H1 (cell line): ENCODE measurements at regions not wholly inside any gene's neighbourhood (a gene's known extent, or its start where the extent isn't known, plus 50 kb on each side); places are given as distances from the start of the nearest gene placed in this dataset.

Source experiments
- CTCF ChIA-PET: fragments of 300-600 bp; sonication (Branson Sonifier 250); formaldehyde crosslinking; loops from one replicate; lab custom pipeline; 2021; ENCODE audit not compliant: partially characterized antibody; lab: Charles Lee
- POLR2A ChIA-PET: fragments of 300-600 bp; sonication (Branson Sonifier 250); formaldehyde crosslinking; loops from one replicate; lab custom pipeline; 2021; ENCODE audit warnings: inconsistent platforms; ENCODE audit not compliant: partially characterized antibody; lab: Charles Lee
- DNase-seq, 2 experiments: peaks; one replicate each; pipeline versions ENCODE4 v3.0.0 to v3.0.0-alpha.2; 2010 to 2022; ENCODE audit warnings: low spot score in 2 of 2, low read depth in 1 of 2, mixed read lengths in 1 of 2
- FAIRE-seq: peaks from 2 replicates; lab custom pipeline; 2011; peaks lifted over from hg19 to GRCh38; lab: Jason Lieb, UNC
- H2AFZ ChIP-seq: 2 replicates; pipeline ENCODE4 v1.8.1; 2012; ENCODE audit warnings: low read length, inconsistent platforms
- H2AK5ac ChIP-seq: 2 replicates; pipeline ENCODE4 v1.6.1; 2013; ENCODE audit warnings: low read depth, low read length
- H2BK120ac ChIP-seq: replicated peaks from 2 replicates; pipeline ENCODE3; 2013; ENCODE audit warnings: low read depth, low read length, inconsistent platforms
- H2BK12ac ChIP-seq: 2 replicates; pipeline ENCODE4 v1.6.1; 2013; ENCODE audit warnings: low read depth, low read length
- H2BK15ac ChIP-seq: 2 replicates; pipeline ENCODE4 v1.6.1; 2013; ENCODE audit warnings: low read length
- H2BK20ac ChIP-seq: 2 replicates; pipeline ENCODE4 v1.6.1; 2013; ENCODE audit warnings: low read length
- H2BK5ac ChIP-seq: 2 replicates; pipeline ENCODE4 v1.6.1; 2013; ENCODE audit warnings: low read depth, low read length
- H3K14ac ChIP-seq: 2 replicates; pipeline ENCODE4 v1.6.1; 2013; ENCODE audit warnings: inconsistent platforms; ENCODE audit not compliant: insufficient read length
- H3K18ac ChIP-seq: 2 replicates; pipeline ENCODE4 v1.6.1; 2013; ENCODE audit warnings: low read length; ENCODE audit errors: extremely low read depth
- H3K23ac ChIP-seq: 2 replicates; pipeline ENCODE4 v1.6.1; 2013; ENCODE audit warnings: inconsistent platforms; ENCODE audit not compliant: insufficient read length
- H3K23me2 ChIP-seq: 2 replicates; pipeline ENCODE4 v1.6.1; 2013; ENCODE audit warnings: low read depth, low read length
- H3K27ac ChIP-seq: 2 replicates; pipeline ENCODE4 v1.6.1; 2011; ENCODE audit warnings: low read depth, low read length, inconsistent platforms
- H3K27me3 ChIP-seq, 4 experiments: replicated peaks in 1 of 4; 1 replicate in 1 of 4; 2 replicates in 3 of 4; pipeline versions ENCODE4 v1.6.1 to v1.8.1; 2011 to 2013; ENCODE audit warnings: low read length in 3 of 4, mild to moderate bottlenecking in 3 of 4, inconsistent platforms in 2 of 4, mixed read lengths in 2 of 4, moderate library complexity in 1 of 4; ENCODE audit not compliant: control insufficient read depth in 3 of 4, insufficient read depth in 3 of 4; ENCODE audit errors: extremely low read depth in 1 of 4
- H3K36me3 ChIP-seq, 4 experiments: 2 replicates each; pipeline versions ENCODE4 v1.6.1 to v1.8.1; 2011 to 2013; ENCODE audit warnings: mild to moderate bottlenecking in 4 of 4, low read length in 3 of 4, moderate library complexity in 2 of 4, control low read depth in 1 of 4, inconsistent platforms in 1 of 4; ENCODE audit not compliant: insufficient read depth in 4 of 4, control insufficient read depth in 2 of 4
- H3K4ac ChIP-seq: replicated peaks from 2 replicates; pipeline ENCODE3; 2013; ENCODE audit warnings: low read length, low read depth, mixed read lengths, inconsistent platforms; ENCODE audit not compliant: insufficient read length
- H3K4me1 ChIP-seq, 4 experiments: replicated peaks in 1 of 4; 1 replicate in 1 of 4; 2 replicates in 3 of 4; pipeline versions ENCODE4 v1.6.1 to v1.8.1; 2011 to 2013; ENCODE audit warnings: low read length in 3 of 4, inconsistent platforms in 2 of 4, mixed read lengths in 1 of 4; ENCODE audit not compliant: insufficient read depth in 4 of 4, control insufficient read depth in 3 of 4
- H3K4me2 ChIP-seq, 2 experiments: 2 replicates each; pipeline versions ENCODE4 v1.6.1 to v1.8.1; 2011 to 2013; ENCODE audit warnings: low read depth in 2 of 2, low read length in 2 of 2, control low read depth in 1 of 2, inconsistent platforms in 1 of 2, mild to moderate bottlenecking in 1 of 2; ENCODE audit not compliant: insufficient read depth in 1 of 2
- H3K4me3 ChIP-seq, 4 experiments: fragments of 200-600, 300-600 bp in 1 of 4; sonication (generic), shearing (Covaris generic), sonication (Bioruptor Twin) in 1 of 4; 2 replicates each; pipeline versions ENCODE4 v1.5.1 to v1.8.1; 2011 to 2016; ENCODE audit warnings: low read length in 4 of 4, low read depth in 3 of 4, control low read depth in 2 of 4, inconsistent platforms in 2 of 4, mild to moderate bottlenecking in 2 of 4, mixed read lengths in 1 of 4, moderate library complexity in 1 of 4; ENCODE audit not compliant: insufficient read depth in 2 of 4; ENCODE audit errors: extremely low read depth in 1 of 4
- H3K56ac ChIP-seq: replicated peaks from 2 replicates; pipeline ENCODE3; 2013; ENCODE audit warnings: low read depth, mild to moderate bottlenecking, mixed read lengths, low read length, inconsistent platforms; ENCODE audit not compliant: insufficient read length
- H3K79me1 ChIP-seq: 2 replicates; pipeline ENCODE4 v1.6.1; 2013; ENCODE audit warnings: low read depth, low read length, control low read depth
- H3K79me2 ChIP-seq, 2 experiments: 2 replicates each; pipeline versions ENCODE4 v1.6.1 to v1.8.1; 2012 to 2013; ENCODE audit warnings: low read length in 2 of 2, mild to moderate bottlenecking in 2 of 2, inconsistent platforms in 1 of 2; ENCODE audit not compliant: insufficient read depth in 2 of 2, control insufficient read depth in 1 of 2
- H3K9ac ChIP-seq, 4 experiments: replicated peaks in 1 of 4; 1 replicate in 1 of 4; 2 replicates in 3 of 4; pipeline versions ENCODE4 v1.6.1 to v1.8.1; 2011 to 2013; ENCODE audit warnings: low read depth in 3 of 4, low read length in 3 of 4, control low read depth in 2 of 4, mild to moderate bottlenecking in 2 of 4, moderate library complexity in 2 of 4, inconsistent platforms in 1 of 4; ENCODE audit errors: extremely low read depth in 1 of 4
- H3K9me3 ChIP-seq, 2 experiments: 2 replicates each; pipeline versions ENCODE4 v1.6.1 to v1.8.1; 2012 to 2013; ENCODE audit warnings: mild to moderate bottlenecking in 2 of 2, moderate library complexity in 2 of 2, control low read depth in 1 of 2, inconsistent platforms in 1 of 2, low read depth in 1 of 2, low read length in 1 of 2, mixed read lengths in 1 of 2; ENCODE audit not compliant: insufficient read depth in 2 of 2
- H4K20me1 ChIP-seq, 2 experiments: replicated peaks in 1 of 2; 2 replicates each; pipeline versions ENCODE3 to v1.8.1; 2011 to 2013; ENCODE audit warnings: inconsistent platforms in 2 of 2, low read length in 2 of 2, mild to moderate bottlenecking in 1 of 2; ENCODE audit not compliant: insufficient read depth in 2 of 2, control insufficient read depth in 1 of 2
- H4K5ac ChIP-seq: 2 replicates; pipeline ENCODE4 v1.6.1; 2013; ENCODE audit warnings: low read length, low read depth, mixed read lengths, inconsistent platforms; ENCODE audit not compliant: insufficient read length
- H4K8ac ChIP-seq: 2 replicates; pipeline ENCODE4 v1.8.0; 2013; ENCODE audit warnings: mild to moderate bottlenecking, moderate library complexity, low read length, inconsistent platforms; ENCODE audit not compliant: insufficient read depth; ENCODE audit errors: extremely low read depth
- H4K91ac ChIP-seq: replicated peaks from 2 replicates; pipeline ENCODE3; 2013; ENCODE audit warnings: low read length, mixed read lengths, inconsistent platforms; ENCODE audit not compliant: insufficient read length
- BACH1 ChIP-seq: IDR thresholded peaks from 2 replicates; pipeline ENCODE4 v1.6.1; 2012; ENCODE audit warnings: low read length, improper control_type of control experiment
- BCL11A ChIP-seq, 2 experiments: IDR thresholded peaks; one replicate each; pipeline ENCODE4 v1.6.1; 2011; ENCODE audit warnings: low read depth in 2 of 2, low read length in 2 of 2, mild to moderate bottlenecking in 2 of 2
- CBX8 ChIP-seq: fragments of 300-800, 300-1000 bp; sonication (generic); IDR thresholded peaks from 2 replicates; pipeline ENCODE4 v1.7.1; 2016; ENCODE audit warnings: low read depth, low read length, borderline replicate concordance
- EGR1 ChIP-seq: IDR thresholded peaks from 2 replicates; pipeline ENCODE4 v1.6.1; 2011; ENCODE audit warnings: low read depth, low read length, borderline replicate concordance
- NRF1 ChIP-seq: IDR thresholded peaks from 2 replicates; pipeline ENCODE4 v1.6.1; 2011; ENCODE audit warnings: mild to moderate bottlenecking, low read depth, low read length, improper control_type of control experiment
- POLR2AphosphoS5 ChIP-seq: IDR thresholded peaks from 2 replicates; pipeline ENCODE4 v1.6.1; 2011; ENCODE audit warnings: low read depth, low read length
- SIX5 ChIP-seq: IDR thresholded peaks from 2 replicates; pipeline ENCODE4 v1.6.1; 2011; ENCODE audit warnings: mild to moderate bottlenecking, low read depth, low read length
- WGBS, 2 experiments: shearing (Covaris generic) in 1 of 2; methylation state at CpG; one replicate each; pipeline versions ENCODE4 v1.1.6 to v1.1.7; 2013 to 2015; ENCODE audit warnings: low lambda C conversion rate in 2 of 2, mixed read lengths in 2 of 2, inconsistent platforms in 1 of 2, low coverage in 1 of 2, missing lambda C conversion rate in 1 of 2; ENCODE audit not compliant: insufficient replicate concordance in 2 of 2, insufficient coverage in 1 of 2, insufficient read length in 1 of 2; ENCODE audit errors: extremely low coverage in 1 of 2, missing lambda C conversion rate in 1 of 2; 5-methylcytosine and 5-hydroxymethylcytosine counted together
- TF ChIP-seq, protein P1 (sequence below), 3 experiments: IDR thresholded peaks; 1 replicate in 2 of 3; 2 replicates in 1 of 3; pipeline versions ENCODE4 v1.5.1 to v1.6.1; 2011; ENCODE audit warnings: low read length in 3 of 3, mild to moderate bottlenecking in 3 of 3, inconsistent platforms in 2 of 3, low read depth in 1 of 3, moderate library complexity in 1 of 3; ENCODE audit not compliant: insufficient read depth in 1 of 3; ENCODE audit errors: control extremely low read depth in 1 of 3
- TF ChIP-seq, protein P2 (sequence below): IDR thresholded peaks from 2 replicates; pipeline ENCODE4 v1.6.1; 2012; ENCODE audit warnings: low read length, inconsistent platforms
- TF ChIP-seq, protein P3 (sequence below): IDR thresholded peaks from 2 replicates; pipeline ENCODE4 v1.6.1; 2011; ENCODE audit warnings: low read depth, mild to moderate bottlenecking, low read length; ENCODE audit not compliant: insufficient read depth

DNA sequence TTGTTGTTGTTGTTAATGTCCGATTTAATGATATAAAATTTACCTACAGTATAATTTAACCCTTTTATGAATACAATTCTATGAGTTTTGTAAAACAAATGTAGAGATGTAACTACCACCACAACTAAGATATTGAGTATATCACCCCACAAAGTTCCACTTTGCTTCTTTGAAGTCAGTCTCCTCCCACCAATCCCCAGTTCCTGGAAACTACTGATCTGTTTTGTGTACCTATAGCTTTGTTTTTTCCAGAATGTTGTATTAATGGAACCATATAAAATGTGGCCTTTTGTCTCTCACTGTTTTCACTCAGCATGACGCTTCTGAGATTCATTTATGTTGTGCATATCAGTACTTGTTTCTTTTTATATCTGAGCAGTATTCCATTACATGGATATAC is 52.3 kb upstream of the FAM9C start:
- ChIA-PET POLR2A (no interaction called here), CTCF (interaction anchor here (0.6 kb wide), 1 partner anchor 372 kb away, joined by 3 read pairs; no protein-coding TSS in a partner anchor)
- H3K27ac ChIP-seq = no peak overlapping the region
- no peaks in the 10 kb centered on the region for H3K36me3 ChIP-seq
- no peaks in the 10 kb centered on the region for H3K79me2 ChIP-seq
- no peak overlapping the region for H3K4me3 ChIP-seq
- no peak overlapping the region for H3K14ac ChIP-seq
- no peak overlapping the region for H2BK120ac ChIP-seq
- H4K8ac ChIP-seq = no peak overlapping the region
- H4K91ac ChIP-seq = no peak overlapping the region
- no peak overlapping the region for H2BK20ac ChIP-seq
- H3K23ac ChIP-seq = no peak overlapping the region
- no peaks in the 10 kb centered on the region for H3K23me2 ChIP-seq
- H3K4me2 ChIP-seq = no peak overlapping the region
- H3K56ac ChIP-seq = no peak overlapping the region
- TF ChIP-seq SIX5 (no peak), BACH1 (no peak), CBX8 (no peak), EGR1 (no peak), NRF1 (no peak), POLR2AphosphoS5 (no peak), BCL11A (IDR thresholded peaks at IDR 0.05; ENCODE audit: low read depth in 2 of 2, low read length in 2 of 2) (no peak)
- TF ChIP-seq, protein P1, sequence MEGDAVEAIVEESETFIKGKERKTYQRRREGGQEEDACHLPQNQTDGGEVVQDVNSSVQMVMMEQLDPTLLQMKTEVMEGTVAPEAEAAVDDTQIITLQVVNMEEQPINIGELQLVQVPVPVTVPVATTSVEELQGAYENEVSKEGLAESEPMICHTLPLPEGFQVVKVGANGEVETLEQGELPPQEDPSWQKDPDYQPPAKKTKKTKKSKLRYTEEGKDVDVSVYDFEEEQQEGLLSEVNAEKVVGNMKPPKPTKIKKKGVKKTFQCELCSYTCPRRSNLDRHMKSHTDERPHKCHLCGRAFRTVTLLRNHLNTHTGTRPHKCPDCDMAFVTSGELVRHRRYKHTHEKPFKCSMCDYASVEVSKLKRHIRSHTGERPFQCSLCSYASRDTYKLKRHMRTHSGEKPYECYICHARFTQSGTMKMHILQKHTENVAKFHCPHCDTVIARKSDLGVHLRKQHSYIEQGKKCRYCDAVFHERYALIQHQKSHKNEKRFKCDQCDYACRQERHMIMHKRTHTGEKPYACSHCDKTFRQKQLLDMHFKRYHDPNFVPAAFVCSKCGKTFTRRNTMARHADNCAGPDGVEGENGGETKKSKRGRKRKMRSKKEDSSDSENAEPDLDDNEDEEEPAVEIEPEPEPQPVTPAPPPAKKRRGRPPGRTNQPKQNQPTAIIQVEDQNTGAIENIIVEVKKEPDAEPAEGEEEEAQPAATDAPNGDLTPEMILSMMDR (IDR thresholded peaks at IDR 0.05; ENCODE audit: control extremely low read depth in 1 of 3, insufficient read depth in 1 of 3, low read depth in 1 of 3, low read length in 3 of 3) = no peak
- TF ChIP-seq, protein P2, sequence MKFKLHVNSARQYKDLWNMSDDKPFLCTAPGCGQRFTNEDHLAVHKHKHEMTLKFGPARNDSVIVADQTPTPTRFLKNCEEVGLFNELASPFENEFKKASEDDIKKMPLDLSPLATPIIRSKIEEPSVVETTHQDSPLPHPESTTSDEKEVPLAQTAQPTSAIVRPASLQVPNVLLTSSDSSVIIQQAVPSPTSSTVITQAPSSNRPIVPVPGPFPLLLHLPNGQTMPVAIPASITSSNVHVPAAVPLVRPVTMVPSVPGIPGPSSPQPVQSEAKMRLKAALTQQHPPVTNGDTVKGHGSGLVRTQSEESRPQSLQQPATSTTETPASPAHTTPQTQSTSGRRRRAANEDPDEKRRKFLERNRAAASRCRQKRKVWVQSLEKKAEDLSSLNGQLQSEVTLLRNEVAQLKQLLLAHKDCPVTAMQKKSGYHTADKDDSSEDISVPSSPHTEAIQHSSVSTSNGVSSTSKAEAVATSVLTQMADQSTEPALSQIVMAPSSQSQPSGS = no peak
- TF ChIP-seq, protein P3, sequence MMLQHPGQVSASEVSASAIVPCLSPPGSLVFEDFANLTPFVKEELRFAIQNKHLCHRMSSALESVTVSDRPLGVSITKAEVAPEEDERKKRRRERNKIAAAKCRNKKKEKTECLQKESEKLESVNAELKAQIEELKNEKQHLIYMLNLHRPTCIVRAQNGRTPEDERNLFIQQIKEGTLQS = no peak
- H4K20me1 ChIP-seq = no peaks in the 10 kb centered on the region
- no peaks in the 10 kb centered on the region for H3K27me3 ChIP-seq
- 100% methylated on average over 2 of the region's 2 CpGs; no CpG with 5 or more reads in 1 of the 2 experiments for WGBS, 2 experiments
- H2BK15ac ChIP-seq = no peak overlapping the region
- no peak overlapping the region for H3K4ac ChIP-seq
- H2AK5ac ChIP-seq = no peak overlapping the region
- DNase-seq = no peak
- no peak overlapping the region for H3K18ac ChIP-seq
- no peak overlapping the region for H2BK12ac ChIP-seq
- no peaks in the 10 kb centered on the region for H3K9me3 ChIP-seq
- H4K5ac ChIP-seq = no peak overlapping the region
- H2AFZ ChIP-seq = no peak overlapping the region
- no peak for FAIRE-seq
- no peak overlapping the region for H3K9ac ChIP-seq
- no peaks in the 10 kb centered on the region for H3K4me1 ChIP-seq
- H2BK5ac ChIP-seq = no peak overlapping the region
- H3K79me1 ChIP-seq = no peaks in the 10 kb centered on the region
